Stimulated activated CD4-positive, alpha-beta T cell treated with anti-CD3 and anti-CD28 coated beads, Interleukin-15, amount 100 ng/mL, for 24 hours (primary cell): ENCODE measurements at regions not wholly inside any gene's neighbourhood (a gene's known extent, or its start where the extent isn't known, plus 50 kb on each side); places are given as distances from the start of the nearest gene placed in this dataset.

Source experiments
- DNase-seq: peaks from one replicate; pipeline ENCODE4 v3.0.0-alpha.2; 2020

DNA sequence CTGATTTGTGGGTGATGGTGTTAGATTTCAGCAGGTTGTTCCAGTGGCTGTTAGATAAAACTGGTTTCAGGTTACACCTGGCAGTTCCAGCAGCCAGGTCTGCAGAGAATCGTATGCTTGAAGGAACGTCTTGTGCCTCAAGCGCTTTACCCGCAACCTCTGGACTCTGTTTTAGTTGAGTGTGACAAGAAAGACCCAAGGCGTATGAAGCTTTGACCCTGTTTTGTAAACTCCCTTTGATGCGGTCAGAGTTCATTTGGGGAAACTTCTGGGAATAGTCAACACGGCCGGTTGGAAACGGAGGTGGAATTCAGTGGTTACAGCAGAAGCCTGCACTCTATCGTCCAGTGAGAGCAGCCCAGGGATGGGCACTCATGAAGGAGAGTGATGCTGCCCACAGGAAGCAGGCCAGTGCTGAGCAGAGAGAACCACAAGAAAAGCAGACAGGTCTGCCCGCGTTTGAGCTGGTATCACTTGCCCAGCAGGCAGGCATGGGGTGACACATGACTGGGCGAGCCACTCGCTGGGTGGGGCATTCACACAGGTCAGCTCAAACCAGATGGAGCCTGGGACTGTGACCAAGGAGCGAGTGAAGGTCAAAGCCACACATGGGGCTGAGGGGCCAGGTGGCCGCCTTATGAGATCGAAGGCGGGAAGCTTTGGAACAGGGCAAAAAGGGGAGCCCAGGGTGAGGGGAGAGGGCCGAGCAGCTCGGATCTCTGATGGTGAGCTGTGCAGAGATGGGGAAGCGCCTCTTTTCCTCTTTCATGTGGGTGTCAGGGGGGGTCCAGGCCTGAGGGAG is 99.6 kb upstream of the MBOAT2 start:
- DNase-seq = no peak

- DNase-seq = no peak
Measured at GRCh38 chr2:9101763-9102425, 98.4 kb upstream of the MBOAT2 start.

GRCh38 chr2:9100080-9100876 is 96.8 kb upstream of the MBOAT2 start:
- no peak for DNase-seq

- DNase-seq = peak; percentile 54
Measured at GRCh38 chr2:9099341-9099751, 95.9 kb upstream of the MBOAT2 start.

DNA sequence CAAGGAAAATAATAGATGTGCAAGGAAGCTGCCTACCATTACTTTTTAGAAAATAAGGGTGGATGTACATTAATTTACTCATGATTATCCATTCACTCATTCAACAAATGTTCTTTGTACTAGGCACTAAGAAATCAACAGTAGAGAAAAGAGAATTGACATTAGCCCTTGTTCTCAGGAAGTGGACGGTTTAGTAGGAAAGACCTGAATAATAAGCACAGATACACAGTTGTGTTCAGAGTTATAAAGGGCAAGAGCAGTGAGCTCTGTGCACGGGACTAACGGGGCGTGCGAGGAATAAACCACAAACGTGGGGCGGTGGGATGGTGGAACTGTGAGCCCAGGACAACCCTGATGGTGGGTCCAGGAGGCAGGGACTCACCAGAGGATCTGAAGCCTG is 94.4 kb upstream of the MBOAT2 start:
- no peak for DNase-seq

DNA sequence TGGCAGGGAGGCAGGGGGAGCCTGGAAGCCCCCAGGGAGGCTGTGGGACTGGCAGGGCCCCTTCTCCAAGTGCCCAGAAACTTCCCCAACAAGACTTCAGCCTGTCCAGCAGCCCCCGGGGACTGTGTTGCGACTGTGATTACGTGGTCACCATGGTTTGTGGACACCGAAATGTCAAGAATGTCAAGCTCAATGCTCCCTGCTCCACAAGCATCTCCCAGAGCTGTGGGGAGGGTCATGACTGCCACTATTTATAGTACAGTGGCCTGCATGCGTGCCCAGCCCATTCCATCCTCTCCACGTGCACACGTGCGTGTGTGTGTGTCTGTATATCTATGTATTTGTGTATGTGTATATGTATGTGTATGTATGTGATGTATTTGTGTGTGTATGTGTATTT is 93.8 kb upstream of the MBOAT2 start:
- no peak for DNase-seq

DNA sequence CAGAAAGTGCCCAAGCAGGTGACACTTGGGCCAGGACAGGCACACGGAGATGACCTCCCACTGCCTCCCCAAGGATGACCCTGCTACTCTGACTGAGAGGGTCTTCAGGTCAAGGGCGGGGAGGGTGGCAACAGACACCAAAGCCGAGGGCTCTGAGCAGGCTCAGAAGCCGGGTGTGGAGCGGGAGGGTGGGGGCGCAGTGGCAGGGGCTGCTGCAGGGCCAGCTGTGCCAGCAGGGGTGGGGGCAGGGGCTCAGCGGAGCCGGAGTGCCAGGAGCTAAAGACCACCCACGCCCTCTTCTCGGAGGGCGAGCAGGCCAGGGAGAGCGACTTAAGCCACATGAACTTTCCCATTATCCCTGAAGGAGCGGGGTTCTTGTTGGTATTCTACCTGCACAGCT is 93.3 kb upstream of the MBOAT2 start:
- no peak for DNase-seq

GRCh38 chr2:9095690-9096089 is 92.2 kb upstream of the MBOAT2 start:
- DNase-seq = no peak

DNA sequence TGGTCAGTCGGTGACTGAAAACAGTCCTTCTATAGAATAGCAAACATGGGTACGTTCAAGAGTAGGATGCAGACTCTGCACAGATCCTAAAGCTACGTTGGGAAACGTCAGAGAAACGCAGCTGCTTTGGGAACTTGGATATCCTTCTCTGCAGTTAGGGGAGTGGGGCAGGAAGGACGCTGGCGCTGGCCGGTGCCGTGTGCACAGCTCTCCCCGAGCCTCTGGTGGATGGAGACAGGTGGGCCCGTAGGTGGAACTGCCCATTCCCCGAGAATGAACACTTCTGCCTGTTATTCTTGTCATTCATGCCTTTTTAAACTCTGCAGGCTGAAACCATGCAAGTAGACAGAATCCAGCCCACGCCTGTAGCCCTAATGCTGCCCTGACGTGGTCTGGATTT is 91.7 kb upstream of the MBOAT2 start:
- DNase-seq = no peak

DNA sequence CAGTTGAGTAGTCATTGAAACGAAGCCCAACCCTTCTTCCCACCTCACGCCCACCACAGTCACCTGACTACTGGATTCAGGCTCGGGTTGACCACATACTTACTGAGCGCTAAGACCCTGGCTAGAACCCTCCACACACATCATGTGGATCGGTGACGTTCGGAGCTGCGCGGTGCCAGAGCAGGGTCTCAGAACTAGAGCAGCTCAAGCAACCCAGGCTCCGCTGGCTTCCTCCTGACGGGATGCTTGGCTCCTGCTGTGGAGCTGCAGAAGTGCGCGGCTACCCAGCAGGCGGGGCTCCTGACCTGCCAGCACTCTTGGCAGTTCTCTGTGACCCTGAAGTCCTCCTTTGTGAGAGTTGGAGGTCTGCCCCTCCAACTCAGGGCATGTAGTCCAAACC is 90.6 kb upstream of the MBOAT2 start:
- DNase-seq = no peak

DNA sequence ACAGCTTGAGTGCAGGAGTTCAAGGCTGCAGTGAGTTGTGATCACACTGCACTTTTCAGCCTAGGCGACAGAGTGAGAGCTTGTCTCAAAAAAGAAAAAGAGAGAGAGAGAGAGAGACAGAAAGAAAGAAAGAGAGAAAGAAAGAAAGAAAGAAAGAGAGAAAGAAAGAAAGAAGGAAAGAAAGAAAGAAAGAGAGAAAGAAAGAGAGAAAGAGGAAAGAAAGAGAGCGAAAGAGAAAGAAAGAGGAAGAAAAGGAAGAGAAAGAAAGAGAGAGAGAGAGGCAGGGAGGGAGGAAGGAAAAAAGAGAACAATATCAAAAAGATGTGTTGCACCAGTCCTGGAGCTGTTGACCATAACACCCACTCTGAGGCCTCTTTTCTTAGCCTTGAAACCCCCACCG is 89.8 kb upstream of the MBOAT2 start:
- DNase-seq = no peak

GRCh38 chr2:9092383-9093282 is 89.1 kb upstream of the MBOAT2 start:
- no peak for DNase-seq

GRCh38 chr2:9091811-9092210 is 88.3 kb upstream of the MBOAT2 start:
- DNase-seq = no peak

- no peak for DNase-seq
Measured at GRCh38 chr2:9089831-9090230, 86.3 kb upstream of the MBOAT2 start.

DNA sequence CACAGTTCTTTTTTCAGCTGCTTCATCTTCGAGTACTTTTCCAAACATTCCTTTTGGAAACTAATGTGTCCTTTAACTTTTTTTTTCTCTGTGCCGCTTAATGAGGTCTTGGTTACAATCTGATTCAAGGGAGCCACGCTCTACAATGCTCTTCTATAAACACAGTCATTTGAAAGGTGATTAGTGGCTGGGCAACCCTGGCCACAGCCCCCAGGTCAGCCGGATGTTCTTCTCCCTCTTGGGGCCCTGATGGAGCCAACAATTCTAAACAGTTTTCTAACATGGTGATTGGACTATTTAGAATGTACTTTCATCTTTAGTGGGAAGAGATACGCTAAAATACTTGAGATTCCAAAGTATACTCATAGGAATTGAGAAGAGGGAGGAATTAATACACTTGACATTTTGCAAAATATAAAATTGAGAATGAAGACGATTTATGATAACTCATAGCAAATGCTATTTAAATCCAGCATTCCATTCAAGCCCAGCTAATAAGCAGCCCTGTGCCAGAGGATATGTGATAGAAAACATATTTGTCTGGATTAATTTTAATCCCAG is 83.7 kb upstream of the MBOAT2 start:
- DNase-seq = no peak

DNA sequence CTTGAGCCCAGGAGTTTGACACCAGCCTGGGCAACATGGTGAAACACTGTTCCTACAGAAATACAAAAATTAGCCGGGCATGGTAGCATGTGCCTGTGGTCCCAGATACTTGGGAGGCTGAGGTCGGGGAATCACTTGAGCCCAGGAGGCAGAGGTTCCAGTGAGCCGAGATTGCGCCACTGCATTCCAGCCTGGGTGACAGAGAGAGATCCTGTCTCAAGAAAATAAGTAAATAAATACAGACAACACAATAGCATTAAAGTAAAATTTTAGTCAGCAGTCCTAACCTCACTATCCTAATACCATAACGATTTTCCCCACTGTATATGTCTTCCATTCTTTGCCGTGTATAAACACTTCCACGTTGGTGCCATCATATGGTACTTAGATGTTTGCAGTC is 83.0 kb upstream of the MBOAT2 start:
- DNase-seq = no peak

DNA sequence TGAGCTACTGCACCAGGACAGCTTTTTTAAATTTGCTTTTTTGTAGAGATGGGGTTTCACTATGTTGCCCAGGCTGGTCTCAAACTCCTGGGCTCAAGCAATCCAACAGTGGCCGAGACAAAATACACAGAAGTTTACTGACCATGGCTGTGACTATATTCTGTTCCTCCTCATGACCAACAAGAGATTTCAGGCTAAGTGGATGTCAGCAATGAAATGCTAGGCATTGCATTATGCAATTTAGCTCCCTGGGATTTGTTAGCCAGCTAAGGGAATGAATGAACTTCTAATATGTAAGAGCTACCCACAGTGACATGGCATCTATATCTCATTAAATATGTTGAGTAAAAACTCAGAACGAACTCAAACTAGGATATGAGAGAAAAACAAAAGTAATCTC is 81.9 kb upstream of the MBOAT2 start:
- no peak for DNase-seq

- no peak for DNase-seq
Measured at GRCh38 chr2:9083287-9083686, 79.8 kb upstream of the MBOAT2 start.

DNA sequence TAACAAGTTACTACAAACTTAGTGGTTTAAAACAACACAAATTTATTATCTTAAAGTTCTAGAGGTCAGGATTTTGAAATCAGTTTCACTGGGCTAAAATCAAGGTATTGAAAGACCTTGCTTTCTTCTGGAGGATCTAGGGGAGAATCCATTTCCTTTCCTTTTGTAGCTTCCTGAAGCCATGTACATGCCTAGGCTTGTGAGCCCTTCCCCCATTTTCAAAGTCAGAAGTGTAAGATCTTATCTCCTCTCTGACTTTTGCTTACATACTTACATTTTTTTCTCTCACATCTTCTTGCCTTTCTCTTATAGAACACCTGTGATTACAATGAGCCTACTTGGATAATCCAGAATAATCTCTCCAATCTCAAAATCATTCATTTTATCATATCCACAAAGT is 78.7 kb upstream of the MBOAT2 start:
- DNase-seq = no peak

DNA sequence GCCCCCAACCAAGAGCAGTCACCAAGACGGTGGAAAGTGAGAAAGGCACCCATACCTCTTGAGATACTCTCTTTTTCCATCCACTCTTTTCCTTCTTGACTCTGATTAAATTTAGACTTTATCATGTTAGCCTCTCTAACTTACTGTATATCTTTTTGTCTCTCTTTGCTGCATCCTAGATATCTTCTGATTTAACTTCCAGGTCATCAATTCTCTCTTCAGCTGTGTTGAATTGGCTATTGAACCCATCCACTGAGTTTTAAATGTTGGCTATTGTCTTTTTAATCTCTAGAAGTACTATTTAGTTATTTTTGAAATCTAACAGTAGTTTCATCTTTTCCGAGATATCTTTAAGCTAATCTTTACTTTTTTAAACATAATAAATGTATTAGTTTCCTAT is 78.3 kb upstream of the MBOAT2 start:
- DNase-seq = no peak

- no peak for DNase-seq
Measured at GRCh38 chr2:9078405-9078804, 74.9 kb upstream of the MBOAT2 start.

DNA sequence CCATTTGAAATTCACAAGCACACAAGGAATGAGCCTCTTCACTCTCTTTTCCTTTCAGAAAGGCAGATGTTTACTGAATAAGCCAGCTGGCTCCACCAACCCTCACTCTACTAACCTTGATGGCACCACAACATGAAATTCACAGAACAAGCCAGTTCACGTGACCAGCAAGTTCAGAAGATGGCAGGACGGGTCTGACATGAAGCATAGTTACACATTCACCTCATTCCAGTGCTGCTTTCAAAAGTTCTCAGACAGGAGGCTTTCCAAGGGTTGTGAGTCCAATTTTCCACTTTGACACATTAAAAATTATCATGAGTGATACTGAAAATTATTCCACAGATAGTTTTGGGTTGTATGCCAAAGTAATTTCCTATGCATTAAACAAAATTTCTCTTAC is 74.2 kb upstream of the MBOAT2 start:
- no peak for DNase-seq

DNA sequence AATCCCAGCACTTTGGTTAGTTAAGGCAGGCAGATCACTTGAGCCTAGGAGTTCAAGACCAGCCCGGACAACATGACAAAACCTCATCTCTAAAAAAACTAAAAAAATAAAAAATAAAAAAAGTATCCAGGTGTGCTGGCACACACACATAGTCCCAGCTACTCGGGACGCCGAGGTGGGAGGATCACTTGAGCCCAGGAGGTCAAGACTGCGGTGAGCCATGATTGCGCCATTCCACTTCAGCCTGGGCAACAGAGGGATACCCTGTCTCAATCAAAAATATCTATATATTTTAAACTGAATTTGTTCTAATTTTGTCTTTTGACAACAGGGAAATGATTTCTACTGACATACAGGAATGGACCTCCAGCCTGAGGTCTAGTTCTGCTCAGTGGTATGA is 73.3 kb upstream of the MBOAT2 start:
- no peak for DNase-seq
